H9 (cell line): ENCODE measurements at regions not wholly inside any gene's neighbourhood (a gene's known extent, or its start where the extent isn't known, plus 50 kb on each side); places are given as distances from the start of the nearest gene placed in this dataset.
"Not testable (repeated sequence)": the region's sequence is repeated elsewhere in the genome, so short reads cannot be mapped to it uniquely, and the experiment has no call there.

ENCODE experiments used
- DNase-seq: peaks from one replicate; pipeline ENCODE4 v3.0.0-alpha.2; 2017
- H2AFZ ChIP-seq: one replicate; pipeline ENCODE4 v1.6.1; 2013; ENCODE audit warnings: mild to moderate bottlenecking, low read length, control low read depth, moderate library complexity
- H2AK5ac ChIP-seq: 2 replicates; pipeline ENCODE4 v1.6.1; 2013; ENCODE audit warnings: low read length, control low read depth, mixed read lengths; ENCODE audit not compliant: insufficient read length
- H2BK120ac ChIP-seq: one replicate; pipeline ENCODE4 v1.6.1; 2013; ENCODE audit warnings: low read depth, mild to moderate bottlenecking, low read length, control low read depth, inconsistent platforms; ENCODE audit not compliant: poor library complexity, severe bottlenecking
- H2BK12ac ChIP-seq: 2 replicates; pipeline ENCODE4 v1.6.1; 2013; ENCODE audit warnings: low read length, control low read depth, mixed read lengths, low read depth; ENCODE audit not compliant: insufficient read length
- H2BK15ac ChIP-seq: 2 replicates; pipeline ENCODE4 v1.6.1; 2013; ENCODE audit warnings: low read depth, low read length, control low read depth
- H2BK20ac ChIP-seq: one replicate; pipeline ENCODE4 v1.6.1; 2013; ENCODE audit warnings: low read depth, mild to moderate bottlenecking, low read length, control low read depth, inconsistent platforms; ENCODE audit not compliant: poor library complexity, severe bottlenecking
- H2BK5ac ChIP-seq: 2 replicates; pipeline ENCODE4 v1.6.1; 2013; ENCODE audit warnings: low read length, control low read depth, mixed read lengths; ENCODE audit not compliant: insufficient read length
- H3K14ac ChIP-seq: 2 replicates; pipeline ENCODE4 v1.6.1; 2013; ENCODE audit warnings: low read length, control low read depth; ENCODE audit not compliant: insufficient read depth
- H3K18ac ChIP-seq: 2 replicates; pipeline ENCODE4 v1.6.1; 2013; ENCODE audit warnings: low read depth, mild to moderate bottlenecking, mixed read lengths, low read length, control low read depth; ENCODE audit not compliant: insufficient read length
- H3K23ac ChIP-seq: 2 replicates; pipeline ENCODE4 v1.6.1; 2013; ENCODE audit warnings: low read length, control low read depth, mixed read lengths, low read depth; ENCODE audit not compliant: insufficient read length
- H3K23me2 ChIP-seq: 2 replicates; pipeline ENCODE4 v1.6.1; 2013; ENCODE audit warnings: low read depth, mild to moderate bottlenecking, mixed read lengths, low read length, control low read depth; ENCODE audit not compliant: insufficient read length, poor library complexity, severe bottlenecking
- H3K27ac ChIP-seq: 2 replicates; pipeline ENCODE4 v1.5.1; 2013; ENCODE audit warnings: low read length, control low read depth, mixed read lengths, low read depth; ENCODE audit not compliant: insufficient read length
- H3K27me3 ChIP-seq: 2 replicates; pipeline ENCODE4 v1.6.1; 2013; ENCODE audit warnings: low read length, control low read depth, inconsistent platforms; ENCODE audit not compliant: insufficient read depth
- H3K4ac ChIP-seq: 2 replicates; pipeline ENCODE4 v1.6.1; 2013; ENCODE audit warnings: low read depth, mild to moderate bottlenecking, control low read depth, inconsistent platforms, low read length, moderate library complexity
- H3K4me1 ChIP-seq: 2 replicates; pipeline ENCODE4 v1.6.1; 2013; ENCODE audit warnings: low read length, control low read depth, inconsistent platforms; ENCODE audit not compliant: insufficient read depth
- H3K4me2 ChIP-seq: 2 replicates; pipeline ENCODE4 v1.6.1; 2013; ENCODE audit warnings: low read length, control low read depth, mixed read lengths; ENCODE audit not compliant: insufficient read length, insufficient read depth
- H3K56ac ChIP-seq: 2 replicates; pipeline ENCODE4 v1.6.1; 2013; ENCODE audit warnings: low read depth, mild to moderate bottlenecking, mixed read lengths, low read length, control low read depth; ENCODE audit not compliant: insufficient read length
- H3K79me1 ChIP-seq: 2 replicates; pipeline ENCODE4 v1.6.1; 2013; ENCODE audit warnings: low read depth, mild to moderate bottlenecking, moderate library complexity, low read length, control low read depth, inconsistent platforms; ENCODE audit not compliant: insufficient read depth, poor library complexity, severe bottlenecking
- H3K79me2 ChIP-seq: 2 replicates; pipeline ENCODE4 v1.6.1; 2013; ENCODE audit warnings: low read length, control low read depth, inconsistent platforms; ENCODE audit not compliant: insufficient read depth
- H3K9ac ChIP-seq: 2 replicates; pipeline ENCODE4 v1.6.1; 2013; ENCODE audit warnings: low read length, control low read depth, mixed read lengths; ENCODE audit not compliant: insufficient read length; ENCODE audit errors: extremely low read depth
- H3K9me3 ChIP-seq: one replicate; pipeline ENCODE4 v1.6.1; 2013; ENCODE audit warnings: low read depth, low read length, inconsistent platforms; ENCODE audit not compliant: control insufficient read depth
- H3T11ph ChIP-seq: one replicate; pipeline ENCODE4 v1.6.1; 2013; ENCODE audit warnings: mild to moderate bottlenecking, low read length, control low read depth, inconsistent platforms
- H4K20me1 ChIP-seq: one replicate; pipeline ENCODE4 v1.6.1; 2013; ENCODE audit not compliant: control insufficient read depth, insufficient read length, insufficient read depth
- H4K5ac ChIP-seq: 2 replicates; pipeline ENCODE4 v1.6.1; 2013; ENCODE audit warnings: low read depth, mild to moderate bottlenecking, mixed read lengths, low read length, control low read depth; ENCODE audit not compliant: insufficient read length
- H4K8ac ChIP-seq: replicated peaks from 2 replicates; pipeline ENCODE4 v1.6.1; 2013; ENCODE audit warnings: low read length, control low read depth, mixed read lengths, low read depth; ENCODE audit not compliant: insufficient read length
- H4K91ac ChIP-seq: 2 replicates; pipeline ENCODE4 v1.6.1; 2013; ENCODE audit warnings: low read depth, mild to moderate bottlenecking, moderate library complexity, mixed read lengths, low read length, control low read depth; ENCODE audit not compliant: insufficient read length
- H3K27ac Mint-ChIP-seq, 3 experiments: 2 replicates in 2 of 3; 3 replicates in 1 of 3; pipeline ENCODE4 v1.8.0; 2020 to 2021; ENCODE audit warnings: mixed read lengths in 3 of 3, mild to moderate bottlenecking in 1 of 3, moderate library complexity in 1 of 3
- H3K27me3 Mint-ChIP-seq: 2 replicates; pipeline ENCODE4 v1.8.0; 2021; ENCODE audit warnings: low read depth, mild to moderate bottlenecking, moderate library complexity, mixed read lengths
- H3K36me3 Mint-ChIP-seq, 3 experiments: 2 replicates in 2 of 3; 3 replicates in 1 of 3; pipeline ENCODE4 v1.8.0; 2020 to 2021; ENCODE audit warnings: low read depth in 3 of 3, mixed read lengths in 3 of 3; ENCODE audit not compliant: insufficient read depth in 1 of 3
- H3K4me1 Mint-ChIP-seq, 2 experiments: 2 replicates each; pipeline ENCODE4 v1.8.0; 2020; ENCODE audit warnings: mixed read lengths in 2 of 2
- H3K4me3 Mint-ChIP-seq, 2 experiments: 2 replicates in 1 of 2; 3 replicates in 1 of 2; pipeline ENCODE4 v1.8.0; 2020 to 2021; ENCODE audit warnings: mild to moderate bottlenecking in 2 of 2, mixed read lengths in 2 of 2, moderate library complexity in 1 of 2
- H3K9me3 Mint-ChIP-seq, 2 experiments: 2 replicates in 1 of 2; 3 replicates in 1 of 2; pipeline ENCODE4 v1.8.0; 2020; ENCODE audit warnings: mild to moderate bottlenecking in 2 of 2, mixed read lengths in 2 of 2, moderate library complexity in 1 of 2
- WGBS: extraction: QIAGEN DNeasy Blood & Tissue Kit; methylation state at CpG from one replicate; pipeline ENCODE4 v1.1.7; 2013; ENCODE audit warnings: missing lambda C conversion rate, low lambda C conversion rate, mixed read lengths; ENCODE audit not compliant: insufficient read length; ENCODE audit errors: extremely low coverage; 5-methylcytosine and 5-hydroxymethylcytosine counted together

GRCh38 chr21:10412928-10413246 lies 108.5 kb upstream of the TPTE start:
- H2BK5ac ChIP-seq, H2BK12ac ChIP-seq, H3K4me3 Mint-ChIP-seq, H2AFZ ChIP-seq, H3K14ac ChIP-seq, H2BK15ac ChIP-seq, H3K36me3 Mint-ChIP-seq, H3K27me3 Mint-ChIP-seq, H3K4me1 ChIP-seq, H2AK5ac ChIP-seq, H3K27ac Mint-ChIP-seq, H3K9ac ChIP-seq, H3K79me1 ChIP-seq, H2BK120ac ChIP-seq, H3T11ph ChIP-seq, H4K8ac ChIP-seq, H3K27ac ChIP-seq, DNase-seq, H3K9me3 Mint-ChIP-seq, H2BK20ac ChIP-seq, H3K56ac ChIP-seq, H3K79me2 ChIP-seq, H4K91ac ChIP-seq, H3K4ac ChIP-seq, H3K4me1 Mint-ChIP-seq, H4K20me1 ChIP-seq, H4K5ac ChIP-seq, H3K4me2 ChIP-seq, H3K23me2 ChIP-seq, H3K27me3 ChIP-seq, H3K23ac ChIP-seq, H3K18ac ChIP-seq: not testable (repeated sequence)
- WGBS: 100% methylated on average over 3 of the region's 8 CpGs
- peaks cover 72% of the 10 kb centered on the region for H3K9me3 ChIP-seq

DNA sequence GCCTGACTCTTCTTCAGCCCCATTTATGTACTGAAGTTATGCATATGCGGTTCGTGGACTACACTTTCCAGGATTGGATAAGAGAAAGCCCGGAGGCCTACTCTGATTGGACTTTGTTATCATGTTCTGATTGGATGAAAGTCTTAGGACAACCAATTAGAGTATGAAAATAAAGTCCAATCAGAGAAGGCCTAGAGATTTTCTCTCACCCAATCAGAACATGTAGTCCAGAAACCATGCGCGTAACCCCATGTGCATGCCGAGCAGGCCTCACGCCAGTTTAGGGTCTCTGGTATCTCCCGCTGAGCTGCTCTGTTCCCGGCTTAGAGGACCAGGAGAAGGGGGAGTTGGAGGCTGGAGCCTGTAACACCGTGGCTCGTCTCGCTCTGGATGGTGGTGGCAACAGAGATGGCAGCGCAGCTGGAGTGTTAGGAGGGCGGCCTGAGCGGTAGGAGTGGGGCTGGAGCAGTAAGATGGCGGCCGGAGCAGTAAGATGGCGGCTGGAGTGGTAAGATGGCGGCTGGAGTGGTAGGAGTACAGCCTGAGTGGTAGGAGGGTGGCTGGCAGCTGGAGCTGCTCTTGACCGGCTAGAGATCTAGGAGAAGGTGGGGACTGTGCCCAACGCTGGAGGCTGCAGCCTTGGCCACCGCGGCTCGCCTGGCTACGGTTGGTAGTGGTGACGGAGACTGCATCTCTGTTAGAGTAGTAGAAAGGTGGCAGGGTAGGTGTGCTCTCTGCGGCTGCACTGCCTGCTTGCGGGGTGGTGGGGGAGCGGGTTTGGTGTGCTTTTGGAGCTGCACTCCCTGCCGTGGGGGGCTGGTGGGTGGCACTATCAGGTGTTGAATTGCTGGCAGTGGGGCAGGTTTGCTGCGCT lies 107.9 kb upstream of the TPTE start:
- not testable (repeated sequence) for H3K27me3 Mint-ChIP-seq, H3K4me2 ChIP-seq, H3K23ac ChIP-seq, H3K27ac Mint-ChIP-seq, H2BK20ac ChIP-seq, DNase-seq, H3K14ac ChIP-seq, H3K56ac ChIP-seq, H3K4ac ChIP-seq, H4K8ac ChIP-seq, H3T11ph ChIP-seq, H4K5ac ChIP-seq, H3K18ac ChIP-seq, H3K9me3 Mint-ChIP-seq, H2BK120ac ChIP-seq, H3K23me2 ChIP-seq, H3K4me1 ChIP-seq, H3K9ac ChIP-seq, H2BK15ac ChIP-seq, H3K79me2 ChIP-seq, H2AFZ ChIP-seq, H3K4me1 Mint-ChIP-seq, H3K4me3 Mint-ChIP-seq, H3K36me3 Mint-ChIP-seq, H3K27me3 ChIP-seq, H3K27ac ChIP-seq, H4K20me1 ChIP-seq, H2AK5ac ChIP-seq, H3K79me1 ChIP-seq, H2BK5ac ChIP-seq, H2BK12ac ChIP-seq, H4K91ac ChIP-seq
- no CpG with 5 or more reads among the region's 31 CpGs for WGBS
- peaks cover 78% of the 10 kb centered on the region for H3K9me3 ChIP-seq
